ENCODE measurements at regions not wholly inside any gene's neighbourhood (a gene's known extent, or its start where the extent isn't known, plus 50 kb on each side); places are given as distances from the start of the nearest gene placed in this dataset.

GRCh38 chr3:83048556-83048955, 1287.1 kb upstream of the GBE1 start:
- Histone ChIP-seq H3K4me3 (replicated peaks; ENCODE audit: insufficient read depth, low read length) (no peak overlapping the region), H3K27me3 (ENCODE audit: insufficient read depth, poor library complexity, severe bottlenecking) (no peaks in the 10 kb centered on the region), H3K27ac (replicated peaks) (no peak overlapping the region)
- no peak for DNase-seq (ENCODE audit: low read depth in 1 of 2, low spot score in 1 of 2)
- TF ChIP-seq SPI1 (IDR thresholded peaks at IDR 0.05; ENCODE audit: borderline replicate concordance, low read depth), result no peak
- no peak for TF ChIP-seq POLR2AphosphoS5 (IDR thresholded peaks at IDR 0.05; ENCODE audit: low read depth)
- TF ChIP-seq CTCF (IDR thresholded peaks at IDR 0.05; ENCODE audit: insufficient read depth, low read length), result no peak
- TF ChIP-seq, protein P1, sequence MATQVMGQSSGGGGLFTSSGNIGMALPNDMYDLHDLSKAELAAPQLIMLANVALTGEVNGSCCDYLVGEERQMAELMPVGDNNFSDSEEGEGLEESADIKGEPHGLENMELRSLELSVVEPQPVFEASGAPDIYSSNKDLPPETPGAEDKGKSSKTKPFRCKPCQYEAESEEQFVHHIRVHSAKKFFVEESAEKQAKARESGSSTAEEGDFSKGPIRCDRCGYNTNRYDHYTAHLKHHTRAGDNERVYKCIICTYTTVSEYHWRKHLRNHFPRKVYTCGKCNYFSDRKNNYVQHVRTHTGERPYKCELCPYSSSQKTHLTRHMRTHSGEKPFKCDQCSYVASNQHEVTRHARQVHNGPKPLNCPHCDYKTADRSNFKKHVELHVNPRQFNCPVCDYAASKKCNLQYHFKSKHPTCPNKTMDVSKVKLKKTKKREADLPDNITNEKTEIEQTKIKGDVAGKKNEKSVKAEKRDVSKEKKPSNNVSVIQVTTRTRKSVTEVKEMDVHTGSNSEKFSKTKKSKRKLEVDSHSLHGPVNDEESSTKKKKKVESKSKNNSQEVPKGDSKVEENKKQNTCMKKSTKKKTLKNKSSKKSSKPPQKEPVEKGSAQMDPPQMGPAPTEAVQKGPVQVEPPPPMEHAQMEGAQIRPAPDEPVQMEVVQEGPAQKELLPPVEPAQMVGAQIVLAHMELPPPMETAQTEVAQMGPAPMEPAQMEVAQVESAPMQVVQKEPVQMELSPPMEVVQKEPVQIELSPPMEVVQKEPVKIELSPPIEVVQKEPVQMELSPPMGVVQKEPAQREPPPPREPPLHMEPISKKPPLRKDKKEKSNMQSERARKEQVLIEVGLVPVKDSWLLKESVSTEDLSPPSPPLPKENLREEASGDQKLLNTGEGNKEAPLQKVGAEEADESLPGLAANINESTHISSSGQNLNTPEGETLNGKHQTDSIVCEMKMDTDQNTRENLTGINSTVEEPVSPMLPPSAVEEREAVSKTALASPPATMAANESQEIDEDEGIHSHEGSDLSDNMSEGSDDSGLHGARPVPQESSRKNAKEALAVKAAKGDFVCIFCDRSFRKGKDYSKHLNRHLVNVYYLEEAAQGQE (IDR thresholded peaks at IDR 0.05; ENCODE audit: insufficient replicate concordance, low read depth), result no peak
- no peak for TF ChIP-seq GABPA (IDR thresholded peaks at IDR 0.05; ENCODE audit: low read depth)

- Histone ChIP-seq H3K4me3 (replicated peaks; ENCODE audit: insufficient read depth, low read length) (no peak overlapping the region), H3K27ac (replicated peaks) (no peak overlapping the region), H3K27me3 (ENCODE audit: insufficient read depth, poor library complexity, severe bottlenecking) (no peaks in the 10 kb centered on the region)
- DNase-seq (ENCODE audit: low read depth in 1 of 2, low spot score in 1 of 2), result no peak
- TF ChIP-seq, protein P1 (IDR thresholded peaks at IDR 0.05; ENCODE audit: insufficient replicate concordance, low read depth), result no peak
- TF ChIP-seq CTCF (IDR thresholded peaks at IDR 0.05; ENCODE audit: insufficient read depth, low read length), result no peak
- TF ChIP-seq GABPA (IDR thresholded peaks at IDR 0.05; ENCODE audit: low read depth), result no peak
- no peak for TF ChIP-seq SPI1 (IDR thresholded peaks at IDR 0.05; ENCODE audit: borderline replicate concordance, low read depth)
- TF ChIP-seq POLR2AphosphoS5 (IDR thresholded peaks at IDR 0.05; ENCODE audit: low read depth), result no peak
These were observed 1278.0 kb upstream of the GBE1 start for GRCh38 chr3:83039422-83039821.

DNA sequence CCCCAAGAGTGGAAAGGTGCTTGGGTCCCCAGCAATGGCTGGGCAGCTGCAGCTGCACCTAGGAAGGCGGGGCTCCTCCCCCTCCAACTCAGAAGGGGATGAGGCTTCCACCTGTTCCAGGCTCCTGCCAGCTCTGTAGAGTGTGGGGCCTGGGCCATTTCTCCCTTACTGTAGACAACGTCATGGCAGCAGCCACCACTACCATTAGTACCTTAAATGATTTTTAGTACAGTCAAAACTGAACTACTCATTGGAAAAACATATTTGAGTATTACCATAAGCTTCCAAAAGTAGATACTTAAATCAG, 1274.2 kb upstream of the GBE1 start:
- H3K27me3 ChIP-seq (ENCODE audit: insufficient read depth, poor library complexity, severe bottlenecking), result no peaks in the 10 kb centered on the region
- no peak for DNase-seq (ENCODE audit: low read depth in 1 of 2, low spot score in 1 of 2)
- no peak overlapping the region for H3K27ac ChIP-seq (replicated peaks)
- H3K4me3 ChIP-seq (replicated peaks; ENCODE audit: insufficient read depth, low read length), result no peak overlapping the region
- TF ChIP-seq, protein P1 (IDR thresholded peaks at IDR 0.05; ENCODE audit: insufficient replicate concordance, low read depth), result no peak
- TF ChIP-seq SPI1 (IDR thresholded peaks at IDR 0.05; ENCODE audit: borderline replicate concordance, low read depth) (no peak), POLR2AphosphoS5 (IDR thresholded peaks at IDR 0.05; ENCODE audit: low read depth) (no peak), CTCF (IDR thresholded peaks at IDR 0.05; ENCODE audit: insufficient read depth, low read length) (no peak), GABPA (IDR thresholded peaks at IDR 0.05; ENCODE audit: low read depth) (no peak)

Measured in HL-60 (cell line).